ENCODE measurements at regions not wholly inside any gene's neighbourhood (a gene's known extent, or its start where the extent isn't known, plus 50 kb on each side); places are given as distances from the start of the nearest gene placed in this dataset.

GRCh38 chr3:8077126-8077525 is 424.5 kb upstream of the LMCD1 start:
- no peak for TF ChIP-seq CTCF (IDR thresholded peaks at IDR 0.05; ENCODE audit: control extremely low read depth, extremely low read depth)
- WGBS, 2 donors: 89% methylated on average over 1 of the region's 1 CpG
- H3K9ac ChIP-seq (ENCODE audit: insufficient read depth in 1 of 2, low read length in 2 of 2): no peak overlapping the region
- no peaks in the 10 kb centered on the region for H3K27me3 ChIP-seq (ENCODE audit: control insufficient read depth in 3 of 3, insufficient read depth in 3 of 3, low read length in 2 of 3)
- DNase-seq (no peak), ATAC-seq (ENCODE audit: insufficient read depth, low FRiP score) (no peak)
- no peaks in the 10 kb centered on the region for H3K36me3 ChIP-seq (ENCODE audit: control insufficient read depth in 4 of 4, insufficient read depth in 4 of 4, low read length in 4 of 4)
- H3K4me1 ChIP-seq (ENCODE audit: control insufficient read depth in 5 of 5, insufficient read depth in 5 of 5, low read length in 5 of 5): no peaks in the 10 kb centered on the region
- H3K4me3 ChIP-seq: no peak overlapping the region
- no peaks in the 10 kb centered on the region for H3K9me3 ChIP-seq (ENCODE audit: control insufficient read depth in 4 of 4, insufficient read depth in 3 of 4, low read length in 3 of 4)
- H3K27ac ChIP-seq (ENCODE audit: low read depth in 1 of 2, low read length in 1 of 2): no peak overlapping the region

GRCh38 chr3:8080464-8080863 is 421.2 kb upstream of the LMCD1 start:
- peaks cover 0 to 5% (median 0%) of the 10 kb centered on the region in 4 donors for H3K9me3 ChIP-seq (ENCODE audit: control insufficient read depth in 4 of 4, insufficient read depth in 3 of 4, low read length in 3 of 4)
- no peak for ATAC-seq (ENCODE audit: insufficient read depth, low FRiP score)

GRCh38 chr3:8085498-8085897 is 416.1 kb upstream of the LMCD1 start:
- no peak for DNase-seq
- Histone ChIP-seq H3K9me3 (ENCODE audit: control insufficient read depth in 4 of 4, insufficient read depth in 3 of 4, low read length in 3 of 4) (peaks cover 0 to 5% (median 1%) of the 10 kb centered on the region in 4 donors), H3K9ac (ENCODE audit: insufficient read depth in 1 of 2, low read length in 2 of 2) (no peak overlapping the region), H3K36me3 (ENCODE audit: control insufficient read depth in 4 of 4, insufficient read depth in 4 of 4, low read length in 4 of 4) (no peaks in the 10 kb centered on the region), H3K27ac (ENCODE audit: low read depth in 1 of 2, low read length in 1 of 2) (no peak overlapping the region), H3K4me3 (no peak overlapping the region), H3K4me1 (ENCODE audit: control insufficient read depth in 5 of 5, insufficient read depth in 5 of 5, low read length in 5 of 5) (no peaks in the 10 kb centered on the region), H3K27me3 (ENCODE audit: control insufficient read depth in 3 of 3, insufficient read depth in 3 of 3, low read length in 2 of 3) (no peaks in the 10 kb centered on the region)
- no peak for TF ChIP-seq CTCF (IDR thresholded peaks at IDR 0.05; ENCODE audit: control extremely low read depth, extremely low read depth)
- 80 to 93% methylated on average over 2 of the region's 2 CpGs for WGBS, 2 donors
- no peak for ATAC-seq (ENCODE audit: insufficient read depth, low FRiP score)

More at GRCh38 chr3:8080464-8080863, 421.2 kb upstream of the LMCD1 start:
- DNase-seq: no peak
- TF ChIP-seq CTCF (IDR thresholded peaks at IDR 0.05; ENCODE audit: control extremely low read depth, extremely low read depth): no peak
- Histone ChIP-seq H3K4me1 (ENCODE audit: control insufficient read depth in 5 of 5, insufficient read depth in 5 of 5, low read length in 5 of 5) (no peaks in the 10 kb centered on the region), H3K27ac (ENCODE audit: low read depth in 1 of 2, low read length in 1 of 2) (no peak overlapping the region), H3K9ac (ENCODE audit: insufficient read depth in 1 of 2, low read length in 2 of 2) (no peak overlapping the region), H3K4me3 (no peak overlapping the region), H3K27me3 (ENCODE audit: control insufficient read depth in 3 of 3, insufficient read depth in 3 of 3, low read length in 2 of 3) (no peaks in the 10 kb centered on the region), H3K36me3 (ENCODE audit: control insufficient read depth in 4 of 4, insufficient read depth in 4 of 4, low read length in 4 of 4) (no peaks in the 10 kb centered on the region)

- no peaks in the 10 kb centered on the region for H3K27me3 ChIP-seq (ENCODE audit: control insufficient read depth in 3 of 3, insufficient read depth in 3 of 3, low read length in 2 of 3)
- no peak for TF ChIP-seq CTCF (IDR thresholded peaks at IDR 0.05; ENCODE audit: control extremely low read depth, extremely low read depth)
- no peak overlapping the region for H3K27ac ChIP-seq (ENCODE audit: low read depth in 1 of 2, low read length in 1 of 2)
- DNase-seq: no peak
- ATAC-seq (ENCODE audit: insufficient read depth, low FRiP score): no peak
- H3K9me3 ChIP-seq (ENCODE audit: control insufficient read depth in 4 of 4, insufficient read depth in 3 of 4, low read length in 3 of 4): peaks cover 0 to 5% (median 1%) of the 10 kb centered on the region in 4 donors
- H3K36me3 ChIP-seq (ENCODE audit: control insufficient read depth in 4 of 4, insufficient read depth in 4 of 4, low read length in 4 of 4): no peaks in the 10 kb centered on the region
- H3K4me3 ChIP-seq: no peak overlapping the region
- 90 to 93% methylated on average over 3 of the region's 3 CpGs for WGBS, 2 donors
- no peaks in the 10 kb centered on the region for H3K4me1 ChIP-seq (ENCODE audit: control insufficient read depth in 5 of 5, insufficient read depth in 5 of 5, low read length in 5 of 5)
- no peak overlapping the region for H3K9ac ChIP-seq (ENCODE audit: insufficient read depth in 1 of 2, low read length in 2 of 2)
Measured at GRCh38 chr3:8087951-8088350, 413.7 kb upstream of the LMCD1 start.

All from lung (tissue), 11 donors.